ENCODE measurements at regions not wholly inside any gene's neighbourhood (a gene's known extent, or its start where the extent isn't known, plus 50 kb on each side); places are given as distances from the start of the nearest gene placed in this dataset.

DNA sequence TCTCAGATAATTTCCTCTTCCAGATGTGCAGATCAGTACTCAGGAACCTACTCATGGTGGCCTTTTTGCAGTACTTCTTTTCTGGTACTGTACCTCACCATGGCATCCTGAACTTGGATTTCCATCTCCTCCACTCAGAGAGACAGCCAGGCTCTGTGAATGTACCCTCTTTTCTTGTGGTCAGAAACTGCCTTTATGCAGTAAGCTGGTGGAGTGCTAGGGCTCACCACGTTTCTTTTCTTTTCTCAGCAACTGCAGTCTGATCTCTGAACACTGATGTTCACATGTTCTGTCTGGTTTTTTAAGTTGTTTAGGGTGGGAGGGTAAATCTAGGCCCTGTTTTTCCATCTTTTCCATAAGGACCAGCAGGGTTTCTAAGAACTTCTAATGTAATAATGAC, 99.8 kb upstream of the NRXN3 start:
- FAIRE-seq, result no peak
- DNase-seq (ENCODE audit: low read depth, low spot score), result no peak
- Histone ChIP-seq H3K27ac (ENCODE audit: control insufficient read depth, insufficient read depth, low read length) (no peak overlapping the region), H4K20me1 (ENCODE audit: control insufficient read depth, extremely low read depth, insufficient read depth, low read length) (no peaks in the 10 kb centered on the region), H3K9me3 (ENCODE audit: control insufficient read depth, low read depth, low read length) (no peaks in the 10 kb centered on the region), H3K9ac (ENCODE audit: control insufficient read depth, extremely low read depth, insufficient read depth, low read length) (no peak overlapping the region), H3K4me3 (ENCODE audit: control insufficient read depth in 2 of 3, extremely low read depth in 1 of 3, insufficient read depth in 2 of 3, low read depth in 1 of 3, low read length in 3 of 3) (no peak overlapping the region), H3K9me1 (ENCODE audit: control insufficient read depth, extremely low read depth, insufficient read depth, low read length) (no peaks in the 10 kb centered on the region), H2AFZ (ENCODE audit: control insufficient read depth, low read length) (no peak overlapping the region), H3K27me3 (ENCODE audit: control insufficient read depth, extremely low read depth, insufficient read depth, low read length) (no peaks in the 10 kb centered on the region), H3K4me1 (ENCODE audit: control insufficient read depth, extremely low read depth, insufficient read depth, low read length) (no peaks in the 10 kb centered on the region), H3K79me2 (ENCODE audit: control insufficient read depth, insufficient read depth, low read length) (no peaks in the 10 kb centered on the region), H3K36me3 (ENCODE audit: control insufficient read depth in 2 of 2, extremely low read depth in 1 of 2, insufficient read depth in 2 of 2, low read length in 2 of 2) (no peaks in the 10 kb centered on the region), H3K4me2 (ENCODE audit: control insufficient read depth, extremely low read depth, insufficient read depth, low read depth, low read length) (no peak overlapping the region)
- dilution Hi-C loops (cut with MboI; ENCODE audit: extremely low pct_ligation_motif_present, low sequenced_read_pairs), result no loop called here
- TF ChIP-seq, protein P1, sequence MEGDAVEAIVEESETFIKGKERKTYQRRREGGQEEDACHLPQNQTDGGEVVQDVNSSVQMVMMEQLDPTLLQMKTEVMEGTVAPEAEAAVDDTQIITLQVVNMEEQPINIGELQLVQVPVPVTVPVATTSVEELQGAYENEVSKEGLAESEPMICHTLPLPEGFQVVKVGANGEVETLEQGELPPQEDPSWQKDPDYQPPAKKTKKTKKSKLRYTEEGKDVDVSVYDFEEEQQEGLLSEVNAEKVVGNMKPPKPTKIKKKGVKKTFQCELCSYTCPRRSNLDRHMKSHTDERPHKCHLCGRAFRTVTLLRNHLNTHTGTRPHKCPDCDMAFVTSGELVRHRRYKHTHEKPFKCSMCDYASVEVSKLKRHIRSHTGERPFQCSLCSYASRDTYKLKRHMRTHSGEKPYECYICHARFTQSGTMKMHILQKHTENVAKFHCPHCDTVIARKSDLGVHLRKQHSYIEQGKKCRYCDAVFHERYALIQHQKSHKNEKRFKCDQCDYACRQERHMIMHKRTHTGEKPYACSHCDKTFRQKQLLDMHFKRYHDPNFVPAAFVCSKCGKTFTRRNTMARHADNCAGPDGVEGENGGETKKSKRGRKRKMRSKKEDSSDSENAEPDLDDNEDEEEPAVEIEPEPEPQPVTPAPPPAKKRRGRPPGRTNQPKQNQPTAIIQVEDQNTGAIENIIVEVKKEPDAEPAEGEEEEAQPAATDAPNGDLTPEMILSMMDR (optimal IDR thresholded peaks at IDR 0.05 in 1 of 3, IDR thresholded peaks at IDR 0.05 in 1 of 3, conservative IDR thresholded peaks at IDR 0.05 in 1 of 3; ENCODE audit: extremely low read depth in 1 of 3, insufficient read depth in 2 of 3, low read length in 3 of 3), result no peak
- no peak for TF ChIP-seq EZH2 (IDR thresholded peaks at IDR 0.05; ENCODE audit: low read length)

DNA sequence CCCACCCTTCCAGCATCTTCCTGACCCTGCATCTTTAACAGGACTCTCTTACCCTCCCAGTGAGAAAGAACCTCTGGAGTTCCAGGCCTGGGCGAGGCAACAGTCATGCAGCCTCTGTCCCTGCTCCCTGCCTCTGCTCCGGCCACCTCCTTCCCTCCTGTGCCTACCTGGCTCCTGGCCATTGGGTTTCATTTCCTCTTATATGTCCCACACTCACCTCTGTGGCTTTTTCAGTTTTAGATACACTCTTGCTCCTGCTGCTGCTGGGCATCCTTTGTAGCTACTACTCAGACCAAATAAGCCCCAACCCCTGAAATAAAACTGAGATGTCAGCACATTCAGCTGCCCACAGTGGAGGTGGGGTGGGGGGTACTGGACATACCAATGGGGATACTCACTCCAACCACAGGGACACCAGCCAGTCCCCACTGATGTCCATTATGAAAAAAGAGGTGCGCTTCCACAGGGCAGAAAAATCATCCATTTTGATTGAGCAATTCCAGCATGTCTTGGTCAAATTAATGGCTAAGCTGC, 99.1 kb upstream of the NRXN3 start:
- dilution Hi-C loops (cut with MboI; ENCODE audit: extremely low pct_ligation_motif_present, low sequenced_read_pairs), result no loop called here
- FAIRE-seq, result no peak
- H3K27ac ChIP-seq (ENCODE audit: control insufficient read depth, insufficient read depth, low read length), result no peak overlapping the region
- no peak overlapping the region for H3K9ac ChIP-seq (ENCODE audit: control insufficient read depth, extremely low read depth, insufficient read depth, low read length)
- H3K4me3 ChIP-seq (ENCODE audit: control insufficient read depth in 2 of 3, extremely low read depth in 1 of 3, insufficient read depth in 2 of 3, low read depth in 1 of 3, low read length in 3 of 3), result no peak overlapping the region
- no peak overlapping the region for H3K4me2 ChIP-seq (ENCODE audit: control insufficient read depth, extremely low read depth, insufficient read depth, low read depth, low read length)
- DNase-seq (ENCODE audit: low read depth, low spot score), result no peak
- H3K36me3 ChIP-seq (ENCODE audit: control insufficient read depth in 2 of 2, extremely low read depth in 1 of 2, insufficient read depth in 2 of 2, low read length in 2 of 2), result no peaks in the 10 kb centered on the region
- H3K9me3 ChIP-seq (ENCODE audit: control insufficient read depth, low read depth, low read length), result no peaks in the 10 kb centered on the region
- H3K79me2 ChIP-seq (ENCODE audit: control insufficient read depth, insufficient read depth, low read length), result no peaks in the 10 kb centered on the region
- TF ChIP-seq, protein P1 (optimal IDR thresholded peaks at IDR 0.05 in 1 of 3, IDR thresholded peaks at IDR 0.05 in 1 of 3, conservative IDR thresholded peaks at IDR 0.05 in 1 of 3; ENCODE audit: extremely low read depth in 1 of 3, insufficient read depth in 2 of 3, low read length in 3 of 3), result no peak
- no peak for TF ChIP-seq EZH2 (IDR thresholded peaks at IDR 0.05; ENCODE audit: low read length)
- H3K4me1 ChIP-seq (ENCODE audit: control insufficient read depth, extremely low read depth, insufficient read depth, low read length), result no peaks in the 10 kb centered on the region
- H2AFZ ChIP-seq (ENCODE audit: control insufficient read depth, low read length), result no peak overlapping the region
- no peaks in the 10 kb centered on the region for H4K20me1 ChIP-seq (ENCODE audit: control insufficient read depth, extremely low read depth, insufficient read depth, low read length)
- H3K27me3 ChIP-seq (ENCODE audit: control insufficient read depth, extremely low read depth, insufficient read depth, low read length), result no peaks in the 10 kb centered on the region
- H3K9me1 ChIP-seq (ENCODE audit: control insufficient read depth, extremely low read depth, insufficient read depth, low read length), result no peaks in the 10 kb centered on the region

All from keratinocyte (primary cell).